OCI-LY3 (cell line): ENCODE measurements at regions not wholly inside any gene's neighbourhood (a gene's known extent, or its start where the extent isn't known, plus 50 kb on each side); places are given as distances from the start of the nearest gene placed in this dataset.

Experiments
- H2AFZ ChIP-seq: fragments of 200-600, 300-600 bp; shearing (Covaris generic); 2 replicates; pipeline ENCODE4 v1.6.0; 2014; ENCODE audit warnings: antibody characterized with exemption, low read depth, low read length
- H3K27ac ChIP-seq: fragments of 200-600, 300-600 bp; sonication (generic); 2 replicates; pipeline ENCODE4 v1.5.1; 2014; ENCODE audit warnings: mild to moderate bottlenecking, low read length, moderate library complexity, mixed read lengths
- H3K27me3 ChIP-seq: fragments of 200-600, 300-600 bp; sonication (generic); 2 replicates; pipeline ENCODE4 v1.6.1; 2014; ENCODE audit warnings: low read depth, low read length, mixed read lengths
- H3K36me3 ChIP-seq: fragments of 200-600, 300-600 bp; sonication (generic); replicated peaks from 2 replicates; pipeline ENCODE3; 2014; ENCODE audit warnings: low read depth, low read length, mixed read lengths
- H3K4me1 ChIP-seq: fragments of 300-600, 200-600 bp; sonication (generic); 2 replicates; pipeline ENCODE4 v1.6.1; 2014; ENCODE audit warnings: low read length, mixed read lengths
- H3K4me2 ChIP-seq: fragments of 200-600, 300-600 bp; sonication (generic); 2 replicates; pipeline ENCODE4 v1.6.1; 2014; ENCODE audit warnings: low read length, mixed read lengths
- H3K4me3 ChIP-seq: fragments of 300-600, 200-600 bp; sonication (generic); 2 replicates; pipeline ENCODE4 v1.5.1; 2014; ENCODE audit warnings: antibody characterized with exemption, mild to moderate bottlenecking, low read length, moderate library complexity
- H3K79me2 ChIP-seq: fragments of 300-600, 200-600 bp; shearing (Covaris generic); 2 replicates; pipeline ENCODE4 v1.6.1; 2014; ENCODE audit warnings: mild to moderate bottlenecking, low read length, mixed read lengths
- H3K9ac ChIP-seq: fragments of 300-600, 200-600 bp; shearing (Covaris generic); 2 replicates; pipeline ENCODE4 v1.6.0; 2014; ENCODE audit warnings: mild to moderate bottlenecking, low read length, moderate library complexity
- H3K9me3 ChIP-seq: fragments of 200-600, 300-600 bp; shearing (Covaris generic); 2 replicates; pipeline ENCODE4 v1.6.1; 2014; ENCODE audit warnings: low read length, mixed read lengths; ENCODE audit not compliant: insufficient read depth
- H4K20me1 ChIP-seq: fragments of 200-600, 300-600 bp; sonication (generic); 2 replicates; pipeline ENCODE4 v1.6.1; 2016; ENCODE audit warnings: low read length, mixed read lengths; ENCODE audit not compliant: insufficient read depth
- CTCF ChIP-seq: fragments of 200-600, 300-600 bp; sonication (generic); IDR thresholded peaks from 2 replicates; pipeline ENCODE4 v1.5.1; 2014; ENCODE audit warnings: antibody characterized with exemption, low read length, low read depth
- EZH2phosphoT487 ChIP-seq: fragments of 200-600 bp; shearing (Covaris generic); IDR thresholded peaks from 2 replicates; pipeline ENCODE4 v1.6.1; 2018; ENCODE audit warnings: antibody characterized with exemption, mixed run types, low read depth

GRCh38 chr7:26593896-26594295 lies 270.5 kb downstream of the SKAP2 start:
- Histone ChIP-seq H3K4me3 (no peak overlapping the region), H3K79me2 (no peaks in the 10 kb centered on the region), H4K20me1 (no peaks in the 10 kb centered on the region), H3K9me3 (no peaks in the 10 kb centered on the region), H3K36me3 (no peaks in the 10 kb centered on the region), H3K27ac (no peak overlapping the region), H2AFZ (no peak overlapping the region), H3K4me1 (peaks cover 26% of the 10 kb centered on the region), H3K4me2 (no peak overlapping the region), H3K9ac (no peak overlapping the region), H3K27me3 (no peaks in the 10 kb centered on the region)
- TF ChIP-seq CTCF, result no peak
- TF ChIP-seq EZH2phosphoT487, result no peak

GRCh38 chr7:26594553-26594952 lies 269.8 kb downstream of the SKAP2 start:
- no peak overlapping the region for H3K9ac ChIP-seq
- H3K27ac ChIP-seq, result no peak overlapping the region
- TF ChIP-seq EZH2phosphoT487, result no peak
- TF ChIP-seq CTCF, result no peak
- peaks cover 20% of the 10 kb centered on the region for H3K4me1 ChIP-seq
- H3K9me3 ChIP-seq, result no peaks in the 10 kb centered on the region
- H3K4me2 ChIP-seq, result no peak overlapping the region
- no peaks in the 10 kb centered on the region for H3K79me2 ChIP-seq
- H3K4me3 ChIP-seq, result no peak overlapping the region
- no peaks in the 10 kb centered on the region for H3K36me3 ChIP-seq
- H2AFZ ChIP-seq, result no peak overlapping the region
- H3K27me3 ChIP-seq, result no peaks in the 10 kb centered on the region
- no peaks in the 10 kb centered on the region for H4K20me1 ChIP-seq

DNA sequence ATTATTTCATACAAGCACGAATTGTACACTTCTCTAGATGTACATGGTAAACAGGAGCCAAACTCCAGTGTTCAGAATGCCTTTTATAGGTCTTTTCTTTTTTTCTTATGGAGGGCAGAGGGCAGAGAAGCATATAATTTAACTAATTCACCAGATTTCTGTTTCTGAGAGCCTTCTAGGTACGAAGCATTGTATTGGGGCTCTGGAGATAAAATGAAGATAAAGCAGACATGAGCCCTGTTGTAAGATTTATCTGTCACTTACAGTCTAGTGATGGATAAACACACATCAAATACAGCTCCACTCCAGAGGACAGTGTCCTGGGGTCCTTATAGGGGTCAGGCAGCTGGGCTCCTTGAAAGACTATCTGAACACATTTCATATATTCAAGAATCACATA lies 265.5 kb downstream of the SKAP2 start:
- H3K4me1 ChIP-seq, result no peaks in the 10 kb centered on the region
- H3K4me3 ChIP-seq, result no peak overlapping the region
- no peak overlapping the region for H3K27ac ChIP-seq
- no peaks in the 10 kb centered on the region for H3K36me3 ChIP-seq
- no peaks in the 10 kb centered on the region for H4K20me1 ChIP-seq
- no peak overlapping the region for H2AFZ ChIP-seq
- no peaks in the 10 kb centered on the region for H3K9me3 ChIP-seq
- H3K4me2 ChIP-seq, result no peak overlapping the region
- TF ChIP-seq EZH2phosphoT487 (no peak), CTCF (no peak)
- no peaks in the 10 kb centered on the region for H3K27me3 ChIP-seq
- no peaks in the 10 kb centered on the region for H3K79me2 ChIP-seq
- H3K9ac ChIP-seq, result no peak overlapping the region

DNA sequence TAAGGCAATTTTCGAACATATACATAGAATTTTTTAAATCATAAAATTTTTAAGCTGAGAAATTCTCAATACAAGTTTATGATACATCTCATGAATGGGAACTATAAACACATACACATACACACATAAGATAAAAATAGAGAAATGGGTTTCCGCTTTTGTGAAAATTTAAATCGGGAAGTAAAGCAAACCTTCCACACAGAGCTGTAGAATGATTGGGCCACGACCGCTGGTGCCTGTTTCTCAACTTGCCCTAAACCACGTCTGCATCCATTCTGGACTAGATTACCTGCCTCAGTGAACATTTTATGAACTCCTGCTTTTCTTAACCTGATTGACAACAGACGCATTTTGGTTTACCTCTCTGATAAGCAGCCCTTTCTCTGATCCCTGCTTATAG lies 264.4 kb downstream of the SKAP2 start:
- no peak overlapping the region for H3K4me3 ChIP-seq
- no peak overlapping the region for H3K4me2 ChIP-seq
- no peak overlapping the region for H3K9ac ChIP-seq
- H3K27ac ChIP-seq, result no peak overlapping the region
- TF ChIP-seq CTCF, result no peak
- TF ChIP-seq EZH2phosphoT487, result no peak
- no peaks in the 10 kb centered on the region for H3K27me3 ChIP-seq
- no peaks in the 10 kb centered on the region for H3K79me2 ChIP-seq
- H3K9me3 ChIP-seq, result no peaks in the 10 kb centered on the region
- H3K36me3 ChIP-seq, result no peaks in the 10 kb centered on the region
- H3K4me1 ChIP-seq, result 0 out of 2 replicates have a peak, but pooled peaks cover 4% of the 10 kb centered on the region
- no peaks in the 10 kb centered on the region for H4K20me1 ChIP-seq
- H2AFZ ChIP-seq, result no peak overlapping the region
